Ishikawa (cell line): ENCODE measurements at regions not wholly inside any gene's neighbourhood (a gene's known extent, or its start where the extent isn't known, plus 50 kb on each side); places are given as distances from the start of the nearest gene placed in this dataset.
A peak's percentile ranks its signal among the peaks of the same experiment; 100 is the strongest.

ENCODE experiments used
- CEBPB ChIP-seq: IDR thresholded peaks from 2 replicates; pipeline ENCODE4 v1.6.1; 2012
- CREB1 ChIP-seq: IDR thresholded peaks from 2 replicates; pipeline ENCODE4 v1.6.1; 2012; ENCODE audit warnings: low read depth
- EGR1 ChIP-seq: IDR thresholded peaks from 2 replicates; pipeline ENCODE4 v1.6.1; 2012
- EP300 ChIP-seq: IDR thresholded peaks from 2 replicates; pipeline ENCODE4 v1.6.1; 2012; ENCODE audit warnings: borderline replicate concordance
- FOXM1 ChIP-seq: IDR thresholded peaks from 2 replicates; pipeline ENCODE4 v1.6.1; 2012; ENCODE audit warnings: low read depth, borderline replicate concordance
- NFIC ChIP-seq: IDR thresholded peaks from 2 replicates; pipeline ENCODE4 v1.6.1; 2012
- RAD21 ChIP-seq: IDR thresholded peaks from 2 replicates; pipeline ENCODE4 v1.6.1; 2012; ENCODE audit warnings: low read depth
- TAF1 ChIP-seq: IDR thresholded peaks from 2 replicates; pipeline ENCODE4 v1.6.1; 2012; ENCODE audit warnings: low read depth, mild to moderate bottlenecking
- TCF12 ChIP-seq: IDR thresholded peaks from 2 replicates; pipeline ENCODE4 v1.6.1; 2012; ENCODE audit warnings: low read depth
- TEAD4 ChIP-seq: IDR thresholded peaks from 2 replicates; pipeline ENCODE4 v1.6.1; 2012
- YY1 ChIP-seq: IDR thresholded peaks from 2 replicates; pipeline ENCODE4 v1.6.1; 2012; ENCODE audit warnings: low read depth
- ZBTB7A ChIP-seq: IDR thresholded peaks from 2 replicates; pipeline ENCODE4 v1.6.1; 2012; ENCODE audit warnings: low read depth
- TF ChIP-seq, protein P1 (sequence below): IDR thresholded peaks from 2 replicates; pipeline ENCODE4 v1.6.1; 2012
- TF ChIP-seq, protein P2 (sequence below): IDR thresholded peaks from 2 replicates; pipeline ENCODE4 v1.6.1; 2012; ENCODE audit warnings: low read depth, mild to moderate bottlenecking
- TF ChIP-seq, protein P3 (sequence below): IDR thresholded peaks from 2 replicates; pipeline ENCODE4 v1.6.1; 2012

DNA sequence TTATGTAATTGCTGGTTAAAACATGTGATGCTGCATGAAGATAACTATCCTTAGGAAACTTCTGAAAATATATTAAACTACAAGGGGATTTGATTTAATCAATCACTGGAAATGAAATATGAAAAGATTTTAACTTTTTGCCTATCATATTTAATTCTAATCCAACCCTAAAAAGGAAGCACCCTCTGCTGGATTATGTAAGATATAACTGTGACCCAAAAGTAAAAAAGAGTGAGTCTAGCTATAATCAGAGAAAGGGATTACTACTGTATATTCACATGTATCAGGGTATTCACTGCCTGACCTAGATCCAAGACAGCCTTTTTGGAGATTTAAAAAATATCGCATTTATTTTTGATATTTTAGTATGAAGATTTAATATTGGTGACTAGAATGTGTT lies 295.5 kb downstream of the MDFIC start:
- TF ChIP-seq RAD21 (peak; percentile 23; the same call in 1 of the 2 replicates), CEBPB (no peak)
- TF ChIP-seq, protein P1, sequence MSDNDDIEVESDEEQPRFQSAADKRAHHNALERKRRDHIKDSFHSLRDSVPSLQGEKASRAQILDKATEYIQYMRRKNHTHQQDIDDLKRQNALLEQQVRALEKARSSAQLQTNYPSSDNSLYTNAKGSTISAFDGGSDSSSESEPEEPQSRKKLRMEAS = no peak
- TF ChIP-seq, protein P2, sequence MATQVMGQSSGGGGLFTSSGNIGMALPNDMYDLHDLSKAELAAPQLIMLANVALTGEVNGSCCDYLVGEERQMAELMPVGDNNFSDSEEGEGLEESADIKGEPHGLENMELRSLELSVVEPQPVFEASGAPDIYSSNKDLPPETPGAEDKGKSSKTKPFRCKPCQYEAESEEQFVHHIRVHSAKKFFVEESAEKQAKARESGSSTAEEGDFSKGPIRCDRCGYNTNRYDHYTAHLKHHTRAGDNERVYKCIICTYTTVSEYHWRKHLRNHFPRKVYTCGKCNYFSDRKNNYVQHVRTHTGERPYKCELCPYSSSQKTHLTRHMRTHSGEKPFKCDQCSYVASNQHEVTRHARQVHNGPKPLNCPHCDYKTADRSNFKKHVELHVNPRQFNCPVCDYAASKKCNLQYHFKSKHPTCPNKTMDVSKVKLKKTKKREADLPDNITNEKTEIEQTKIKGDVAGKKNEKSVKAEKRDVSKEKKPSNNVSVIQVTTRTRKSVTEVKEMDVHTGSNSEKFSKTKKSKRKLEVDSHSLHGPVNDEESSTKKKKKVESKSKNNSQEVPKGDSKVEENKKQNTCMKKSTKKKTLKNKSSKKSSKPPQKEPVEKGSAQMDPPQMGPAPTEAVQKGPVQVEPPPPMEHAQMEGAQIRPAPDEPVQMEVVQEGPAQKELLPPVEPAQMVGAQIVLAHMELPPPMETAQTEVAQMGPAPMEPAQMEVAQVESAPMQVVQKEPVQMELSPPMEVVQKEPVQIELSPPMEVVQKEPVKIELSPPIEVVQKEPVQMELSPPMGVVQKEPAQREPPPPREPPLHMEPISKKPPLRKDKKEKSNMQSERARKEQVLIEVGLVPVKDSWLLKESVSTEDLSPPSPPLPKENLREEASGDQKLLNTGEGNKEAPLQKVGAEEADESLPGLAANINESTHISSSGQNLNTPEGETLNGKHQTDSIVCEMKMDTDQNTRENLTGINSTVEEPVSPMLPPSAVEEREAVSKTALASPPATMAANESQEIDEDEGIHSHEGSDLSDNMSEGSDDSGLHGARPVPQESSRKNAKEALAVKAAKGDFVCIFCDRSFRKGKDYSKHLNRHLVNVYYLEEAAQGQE = no peak

DNA sequence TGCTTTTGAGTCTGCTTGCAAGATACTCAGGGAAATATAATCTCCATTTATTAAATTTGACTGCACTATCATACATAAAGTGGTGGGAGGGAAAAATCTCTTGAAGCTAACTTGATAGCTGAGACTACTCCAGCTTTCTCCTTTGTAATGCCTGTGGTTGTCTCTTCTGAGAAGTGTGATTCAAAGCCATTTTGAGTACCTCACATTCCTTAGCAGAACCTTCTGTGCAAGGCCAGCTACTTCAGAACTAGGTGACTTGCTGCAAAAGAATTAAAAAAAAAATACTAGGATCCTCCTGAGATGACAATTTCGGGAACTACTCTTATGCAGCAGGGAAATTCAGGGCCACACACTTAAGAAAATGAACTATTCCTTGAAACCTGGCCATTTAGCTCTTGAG lies 294.8 kb downstream of the MDFIC start:
- no peak for TF ChIP-seq NFIC
- TF ChIP-seq TAF1 = no peak
- no peak for TF ChIP-seq TEAD4
- no peak for TF ChIP-seq YY1
- no peak for TF ChIP-seq FOXM1
- no peak for TF ChIP-seq CEBPB
- TF ChIP-seq ZBTB7A = no peak
- TF ChIP-seq, protein P2 = no peak
- no peak for TF ChIP-seq RAD21

DNA sequence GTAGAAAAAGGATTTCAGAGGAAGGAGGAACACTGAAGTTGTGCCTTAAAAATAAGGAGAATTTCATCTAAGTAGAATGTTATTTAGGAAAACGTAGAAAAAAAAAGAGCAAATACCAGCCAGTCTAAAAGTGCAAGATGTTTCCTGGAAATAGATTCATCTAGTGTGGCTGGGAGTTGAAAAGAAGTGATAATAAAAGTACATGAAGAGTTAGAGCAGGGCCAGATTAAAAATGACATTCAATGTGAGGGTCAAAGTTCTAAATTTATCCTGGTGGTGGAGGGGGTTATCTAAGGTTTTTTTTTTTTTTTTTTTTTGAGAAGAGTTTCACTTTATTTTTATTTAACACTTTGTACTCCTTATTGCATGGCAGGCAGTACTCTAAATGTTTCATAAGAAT lies 289.3 kb downstream of the MDFIC start:
- no peak for TF ChIP-seq EGR1
- no peak for TF ChIP-seq TAF1
- TF ChIP-seq RAD21 = no peak
- TF ChIP-seq, protein P1 = no peak
- TF ChIP-seq YY1 = no peak
- no peak for TF ChIP-seq ZBTB7A
- no peak for TF ChIP-seq EP300
- no peak for TF ChIP-seq NFIC
- no peak for TF ChIP-seq FOXM1
- no peak for TF ChIP-seq TEAD4
- TF ChIP-seq CREB1 = no peak
- TF ChIP-seq TCF12 = no peak
- TF ChIP-seq, protein P2 = no peak

DNA sequence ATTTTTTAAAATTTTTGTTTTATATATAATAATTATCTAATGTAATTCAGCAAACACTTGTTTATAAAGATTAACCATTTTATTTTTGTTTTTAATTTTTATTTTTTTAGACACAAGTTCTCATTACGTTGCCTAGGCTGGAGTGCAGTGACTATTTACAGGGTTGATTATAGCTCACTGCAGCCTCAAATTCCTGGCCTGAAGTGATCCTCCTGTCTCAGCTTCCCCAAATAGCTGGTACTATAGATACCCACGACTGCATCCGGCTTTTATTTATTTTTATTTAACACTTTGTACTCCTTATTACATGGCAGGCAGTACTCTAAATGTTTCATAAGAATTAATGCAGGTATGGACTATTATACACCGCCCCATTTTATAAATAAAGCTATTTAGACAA lies 288.7 kb downstream of the MDFIC start:
- TF ChIP-seq TAF1 = no peak
- TF ChIP-seq, protein P1 = no peak

DNA sequence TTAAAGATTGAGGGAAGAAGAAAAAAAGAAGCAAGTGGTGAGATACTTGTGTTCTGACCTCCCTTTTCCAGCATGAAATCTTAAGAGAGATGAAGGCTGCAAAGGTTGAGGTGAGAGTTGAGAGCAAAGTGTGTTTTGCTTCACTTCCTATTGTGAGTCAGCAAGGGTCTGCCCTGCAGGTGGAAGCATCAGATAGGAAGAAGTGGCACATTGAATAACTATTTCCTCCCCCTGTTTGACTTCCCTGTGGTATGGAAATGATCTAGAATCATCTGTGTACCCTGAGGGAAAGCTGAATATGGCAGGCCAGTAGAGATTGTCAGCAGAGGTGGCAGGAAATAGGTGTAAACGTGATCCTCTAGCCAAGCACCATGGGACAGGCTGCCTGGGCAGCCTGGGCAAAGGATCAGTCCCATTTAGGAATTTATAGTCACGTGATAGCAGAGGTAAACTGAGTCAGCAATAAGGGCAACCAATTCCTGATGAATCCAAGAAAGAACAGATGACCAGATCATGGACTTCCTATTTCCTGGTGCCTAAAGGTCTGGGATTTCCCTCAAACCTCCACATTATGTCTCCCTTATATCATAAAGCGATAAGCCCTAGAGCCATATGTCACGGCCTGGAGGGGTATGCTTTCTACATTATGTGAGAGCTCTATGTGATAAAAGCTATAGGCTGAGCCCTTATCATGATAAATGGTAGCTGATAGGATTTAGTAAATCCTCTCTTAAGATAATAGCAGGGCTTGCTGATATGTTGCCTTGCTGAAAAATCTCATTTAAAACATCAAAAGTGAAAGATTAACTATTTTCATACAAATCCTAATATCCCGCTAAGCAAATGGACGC lies 287.0 kb downstream of the MDFIC start:
- no peak for TF ChIP-seq CEBPB
- no peak for TF ChIP-seq CREB1
- TF ChIP-seq EGR1 = no peak
- TF ChIP-seq, protein P1 = no peak
- no peak for TF ChIP-seq RAD21
- no peak for TF ChIP-seq NFIC
- no peak for TF ChIP-seq EP300
- no peak for TF ChIP-seq TCF12
- TF ChIP-seq YY1 = no peak
- TF ChIP-seq, protein P2 = no peak
- no peak for TF ChIP-seq ZBTB7A
- TF ChIP-seq, protein P3, sequence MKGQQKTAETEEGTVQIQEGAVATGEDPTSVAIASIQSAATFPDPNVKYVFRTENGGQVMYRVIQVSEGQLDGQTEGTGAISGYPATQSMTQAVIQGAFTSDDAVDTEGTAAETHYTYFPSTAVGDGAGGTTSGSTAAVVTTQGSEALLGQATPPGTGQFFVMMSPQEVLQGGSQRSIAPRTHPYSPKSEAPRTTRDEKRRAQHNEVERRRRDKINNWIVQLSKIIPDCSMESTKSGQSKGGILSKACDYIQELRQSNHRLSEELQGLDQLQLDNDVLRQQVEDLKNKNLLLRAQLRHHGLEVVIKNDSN = no peak
- no peak for TF ChIP-seq FOXM1
